ENCODE measurements at regions not wholly inside any gene's neighbourhood (a gene's known extent, or its start where the extent isn't known, plus 50 kb on each side); places are given as distances from the start of the nearest gene placed in this dataset.
"Not testable (repeated sequence)": the region's sequence is repeated elsewhere in the genome, so short reads cannot be mapped to it uniquely, and the experiment has no call there.

DNA sequence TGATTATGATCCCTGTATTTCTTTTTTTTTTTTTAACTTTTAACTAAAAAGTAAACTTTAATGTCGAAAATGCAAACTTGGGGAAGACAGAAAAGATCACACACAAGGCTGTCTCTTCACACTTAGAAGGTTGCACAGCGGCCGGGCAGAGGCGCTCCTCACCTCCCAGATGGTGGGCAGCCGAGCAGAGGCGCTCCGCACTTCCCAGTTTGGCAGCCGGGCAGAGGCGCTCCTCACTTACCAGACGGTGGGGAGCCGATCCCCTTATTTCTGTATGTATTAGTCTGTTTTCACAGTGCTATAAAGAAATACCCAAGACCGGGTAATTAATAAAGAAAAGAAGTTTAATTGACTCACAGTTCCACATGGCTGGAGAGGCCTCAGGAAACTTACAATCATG is 805.6 kb upstream of the SPRY2 start:
- TF ChIP-seq RAD21 (IDR thresholded peaks at IDR 0.05); CTCF (IDR thresholded peaks at IDR 0.05; ENCODE audit: low read depth, low read length, missing input control); YY1 (IDR thresholded peaks at IDR 0.05); FOXA1 (IDR thresholded peaks at IDR 0.05); TAF1 (conservative IDR thresholded peaks at IDR 0.05); JUND (IDR thresholded peaks at IDR 0.05); GABPA (IDR thresholded peaks at IDR 0.05 in 1 of 2, conservative IDR thresholded peaks at IDR 0.05 in 1 of 2): not testable (repeated sequence)
